ENCODE measurements at regions not wholly inside any gene's neighbourhood (a gene's known extent, or its start where the extent isn't known, plus 50 kb on each side); places are given as distances from the start of the nearest gene placed in this dataset.
"Not testable (repeated sequence)": the region's sequence is repeated elsewhere in the genome, so short reads cannot be mapped to it uniquely, and the experiment has no call there.

DNA sequence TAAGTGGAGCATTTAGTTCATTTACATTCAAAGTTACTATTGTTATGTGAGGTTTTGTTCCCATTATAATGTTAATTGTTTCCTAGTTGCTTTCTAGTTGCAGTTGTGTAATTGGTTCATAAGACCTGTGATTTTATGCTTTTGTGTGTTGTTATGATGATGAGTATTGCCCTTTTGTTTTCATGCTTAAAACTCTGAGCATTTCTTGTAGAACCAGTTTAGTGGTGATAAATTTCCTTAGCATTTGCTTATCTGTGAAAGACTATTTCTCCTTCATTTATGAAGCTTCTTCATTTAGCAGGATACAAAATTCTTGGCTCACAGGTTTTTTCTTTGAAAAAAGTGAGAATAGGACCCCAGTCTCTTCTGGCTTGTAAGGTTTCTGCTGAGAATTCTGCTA, 274.8 kb upstream of the SPAG17 start:
- Histone ChIP-seq H3K36me3 (no peaks in the 10 kb centered on the region), H3K9me3 (peaks cover 12% of the 10 kb centered on the region), H3K4me3 (no peak overlapping the region), H3K27me3 (no peaks in the 10 kb centered on the region), H3K4me1 (no peaks in the 10 kb centered on the region), H3K27ac (no peak overlapping the region)
- no peak for TF ChIP-seq EP300 (IDR thresholded peaks at IDR 0.05)
- TF ChIP-seq POLR2AphosphoS5 (IDR thresholded peaks at IDR 0.05): no peak
- TF ChIP-seq, protein P1, sequence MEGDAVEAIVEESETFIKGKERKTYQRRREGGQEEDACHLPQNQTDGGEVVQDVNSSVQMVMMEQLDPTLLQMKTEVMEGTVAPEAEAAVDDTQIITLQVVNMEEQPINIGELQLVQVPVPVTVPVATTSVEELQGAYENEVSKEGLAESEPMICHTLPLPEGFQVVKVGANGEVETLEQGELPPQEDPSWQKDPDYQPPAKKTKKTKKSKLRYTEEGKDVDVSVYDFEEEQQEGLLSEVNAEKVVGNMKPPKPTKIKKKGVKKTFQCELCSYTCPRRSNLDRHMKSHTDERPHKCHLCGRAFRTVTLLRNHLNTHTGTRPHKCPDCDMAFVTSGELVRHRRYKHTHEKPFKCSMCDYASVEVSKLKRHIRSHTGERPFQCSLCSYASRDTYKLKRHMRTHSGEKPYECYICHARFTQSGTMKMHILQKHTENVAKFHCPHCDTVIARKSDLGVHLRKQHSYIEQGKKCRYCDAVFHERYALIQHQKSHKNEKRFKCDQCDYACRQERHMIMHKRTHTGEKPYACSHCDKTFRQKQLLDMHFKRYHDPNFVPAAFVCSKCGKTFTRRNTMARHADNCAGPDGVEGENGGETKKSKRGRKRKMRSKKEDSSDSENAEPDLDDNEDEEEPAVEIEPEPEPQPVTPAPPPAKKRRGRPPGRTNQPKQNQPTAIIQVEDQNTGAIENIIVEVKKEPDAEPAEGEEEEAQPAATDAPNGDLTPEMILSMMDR (IDR thresholded peaks at IDR 0.05): no peak
- no peak for TF ChIP-seq POLR2A (IDR thresholded peaks at IDR 0.05)
- no peak for DNase-seq (ENCODE audit: low spot score in 2 of 2)

DNA sequence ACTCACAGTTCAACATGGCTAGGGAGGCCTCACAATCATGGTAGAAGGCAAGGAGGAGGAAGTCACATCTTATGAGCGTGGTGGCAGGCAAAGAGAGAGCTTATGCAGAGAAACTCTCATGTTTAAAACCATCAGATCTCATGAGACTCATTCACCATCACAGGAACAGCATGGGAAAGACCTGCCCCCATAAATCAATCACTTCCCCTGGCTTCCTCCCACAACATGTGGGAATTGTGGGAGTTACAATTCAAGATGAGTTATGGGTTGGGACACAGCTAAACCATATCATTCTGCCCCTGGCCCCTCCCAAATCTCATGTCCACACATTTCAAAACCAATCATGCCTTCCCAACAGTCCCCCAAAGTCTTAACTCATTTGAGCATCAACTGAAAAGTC, 268.8 kb upstream of the SPAG17 start:
- not testable (repeated sequence) for H3K4me3 ChIP-seq; H3K36me3 ChIP-seq; H3K27me3 ChIP-seq; H3K9me3 ChIP-seq; H3K4me1 ChIP-seq; H3K27ac ChIP-seq; DNase-seq (ENCODE audit: low spot score in 2 of 2)
- WGBS: 54% methylated on average over 1 of the region's 1 CpG

DNA sequence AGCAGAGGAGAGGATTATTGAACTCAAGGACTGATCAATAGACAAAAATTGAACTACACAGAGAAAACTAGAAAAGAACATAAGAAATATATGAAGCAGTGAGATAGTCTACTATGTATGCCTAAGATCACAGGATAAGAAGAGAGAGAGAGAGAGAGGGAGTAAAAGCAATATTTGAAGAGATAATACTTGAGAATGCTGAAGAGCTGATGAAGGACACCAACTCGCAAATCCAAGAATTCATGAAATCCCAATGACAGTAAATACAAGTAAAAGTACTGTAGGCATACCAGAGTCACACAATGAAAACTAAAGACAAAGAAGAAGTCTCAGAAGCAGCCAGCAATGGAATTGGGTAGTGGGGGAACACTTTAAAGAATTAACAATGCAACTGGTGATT, 260.1 kb upstream of the SPAG17 start:
- 92% methylated on average over 1 of the region's 1 CpG for WGBS
- no peak overlapping the region for H3K27ac ChIP-seq
- DNase-seq (ENCODE audit: low spot score in 2 of 2): no peak
- H3K27me3 ChIP-seq: no peaks in the 10 kb centered on the region
- no peaks in the 10 kb centered on the region for H3K4me1 ChIP-seq
- TF ChIP-seq, protein P1 (IDR thresholded peaks at IDR 0.05): no peak
- TF ChIP-seq POLR2A (IDR thresholded peaks at IDR 0.05) (no peak), EP300 (IDR thresholded peaks at IDR 0.05) (no peak), POLR2AphosphoS5 (IDR thresholded peaks at IDR 0.05) (no peak)
- H3K4me3 ChIP-seq: no peak overlapping the region
- no peaks in the 10 kb centered on the region for H3K36me3 ChIP-seq
- no peaks in the 10 kb centered on the region for H3K9me3 ChIP-seq

DNA sequence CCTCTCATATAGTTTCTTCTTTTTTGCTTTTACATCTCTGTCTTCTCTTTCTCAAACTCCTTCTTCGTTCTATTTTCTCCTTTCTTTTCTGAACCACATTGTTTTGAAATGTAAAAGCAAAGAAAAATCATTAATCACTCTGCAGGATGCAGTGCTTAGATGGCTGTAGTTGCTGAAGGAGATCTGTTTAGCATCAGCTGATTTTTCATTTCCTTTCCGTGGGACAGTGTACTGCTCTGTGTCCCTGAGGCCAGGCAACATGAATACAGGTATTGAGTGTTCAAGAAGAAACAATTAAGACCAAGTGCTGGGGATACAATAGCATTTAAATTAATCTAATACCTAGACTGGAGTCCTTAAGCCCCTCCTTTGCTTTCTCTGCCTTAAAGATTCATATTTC, 257.2 kb upstream of the SPAG17 start:
- no peak overlapping the region for H3K4me3 ChIP-seq
- no peaks in the 10 kb centered on the region for H3K27me3 ChIP-seq
- no peak overlapping the region for H3K27ac ChIP-seq
- no peak for DNase-seq (ENCODE audit: low spot score in 2 of 2)
- no peaks in the 10 kb centered on the region for H3K4me1 ChIP-seq
- WGBS: 30% methylated on average over 2 of the region's 2 CpGs
- TF ChIP-seq POLR2A (IDR thresholded peaks at IDR 0.05): no peak
- TF ChIP-seq POLR2AphosphoS5 (IDR thresholded peaks at IDR 0.05): no peak
- TF ChIP-seq EP300 (IDR thresholded peaks at IDR 0.05): no peak
- TF ChIP-seq, protein P1 (IDR thresholded peaks at IDR 0.05): no peak
- H3K9me3 ChIP-seq: no peaks in the 10 kb centered on the region
- no peaks in the 10 kb centered on the region for H3K36me3 ChIP-seq

DNA sequence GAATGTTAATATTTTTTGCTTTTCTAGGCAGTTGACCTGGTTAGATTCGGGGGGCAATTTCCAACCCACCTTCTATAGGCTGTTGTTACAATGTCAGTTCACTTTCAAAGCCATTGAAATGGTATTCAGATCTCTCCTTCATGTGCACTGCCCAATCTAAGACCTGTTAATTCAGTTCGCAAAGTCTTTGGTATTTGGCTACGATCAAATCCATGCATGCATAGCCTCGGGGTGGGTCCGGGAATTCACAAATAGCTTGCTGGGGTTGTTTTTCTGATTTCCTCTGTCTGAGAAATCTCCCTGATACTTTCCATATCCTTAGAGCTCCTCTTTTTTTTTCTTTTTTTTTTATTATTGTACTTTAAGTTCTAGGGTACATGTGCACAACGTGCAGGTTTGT, 252.6 kb upstream of the SPAG17 start:
- DNase-seq (ENCODE audit: low spot score in 2 of 2): no peak
- Histone ChIP-seq H3K27me3 (no peaks in the 10 kb centered on the region), H3K9me3 (no peaks in the 10 kb centered on the region), H3K4me1 (no peaks in the 10 kb centered on the region), H3K27ac (no peak overlapping the region), H3K4me3 (no peak overlapping the region), H3K36me3 (no peaks in the 10 kb centered on the region)
- TF ChIP-seq EP300 (IDR thresholded peaks at IDR 0.05) (no peak), POLR2A (IDR thresholded peaks at IDR 0.05) (no peak), POLR2AphosphoS5 (IDR thresholded peaks at IDR 0.05) (no peak)
- TF ChIP-seq, protein P1 (IDR thresholded peaks at IDR 0.05): no peak
- 50% methylated on average over 6 of the region's 6 CpGs for WGBS

DNA sequence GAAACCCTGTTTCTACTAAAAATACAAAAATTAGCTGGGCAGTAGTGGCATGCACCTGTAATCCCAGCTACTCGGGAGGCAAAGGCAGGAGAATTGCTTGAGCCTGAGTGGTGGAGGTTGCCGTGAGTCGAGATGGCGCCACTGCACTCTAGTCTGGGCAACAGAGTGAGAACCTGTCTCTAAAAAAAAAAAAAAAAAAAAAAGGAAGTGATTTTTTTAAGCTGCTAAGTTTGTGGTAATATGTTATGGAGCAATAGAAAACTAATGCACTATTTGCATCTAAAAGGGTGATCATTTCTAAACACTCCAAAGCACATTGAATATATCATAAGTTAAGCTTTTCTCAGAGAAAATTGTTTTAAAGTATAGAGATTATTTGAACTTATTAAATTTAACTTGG, 244.8 kb upstream of the SPAG17 start:
- Histone ChIP-seq H3K36me3 (no peaks in the 10 kb centered on the region), H3K27ac (no peak overlapping the region), H3K4me3 (no peak overlapping the region), H3K4me1 (no peaks in the 10 kb centered on the region), H3K9me3 (no peaks in the 10 kb centered on the region), H3K27me3 (no peaks in the 10 kb centered on the region)
- DNase-seq (ENCODE audit: low spot score in 2 of 2): no peak
- 97% methylated on average over 4 of the region's 4 CpGs for WGBS
- TF ChIP-seq EP300 (IDR thresholded peaks at IDR 0.05) (no peak), POLR2A (IDR thresholded peaks at IDR 0.05) (no peak), POLR2AphosphoS5 (IDR thresholded peaks at IDR 0.05) (no peak)
- TF ChIP-seq, protein P1 (IDR thresholded peaks at IDR 0.05): no peak
